IMR-90 (cell line): ENCODE measurements at regions not wholly inside any gene's neighbourhood (a gene's known extent, or its start where the extent isn't known, plus 50 kb on each side); places are given as distances from the start of the nearest gene placed in this dataset.
"Not testable (repeated sequence)": the region's sequence is repeated elsewhere in the genome, so short reads cannot be mapped to it uniquely, and the experiment has no call there.

Source experiments
- BHLHE40 ChIP-seq: fragments of 150-350 bp; IDR thresholded peaks from 2 replicates; pipeline ENCODE4 v1.6.1; 2016; ENCODE audit warnings: mild to moderate bottlenecking, low read depth, low read length
- CHD1 ChIP-seq: IDR thresholded peaks from 2 replicates; pipeline ENCODE4 v1.6.1; 2012; ENCODE audit warnings: low read depth, low read length, improper control_type of control experiment
- MAFK ChIP-seq: IDR thresholded peaks from 2 replicates; pipeline ENCODE4 v1.6.1; 2012; ENCODE audit warnings: low read depth, low read length, improper control_type of control experiment
- MAZ ChIP-seq: IDR thresholded peaks from 2 replicates; pipeline ENCODE4 v1.6.1; 2012; ENCODE audit warnings: low read depth, mild to moderate bottlenecking, low read length, improper control_type of control experiment, moderate library complexity, borderline replicate concordance
- MXI1 ChIP-seq: IDR thresholded peaks from 2 replicates; pipeline ENCODE4 v1.6.1; 2012; ENCODE audit warnings: low read depth, mild to moderate bottlenecking, low read length, moderate library complexity, borderline replicate concordance
- POLR2A ChIP-seq: IDR thresholded peaks from 2 replicates; pipeline ENCODE4 v1.6.1; 2012; ENCODE audit warnings: mild to moderate bottlenecking, low read depth, low read length
- RCOR1 ChIP-seq: IDR thresholded peaks from 2 replicates; pipeline ENCODE4 v1.6.1; 2012; ENCODE audit warnings: mild to moderate bottlenecking, low read length, improper control_type of control experiment; ENCODE audit not compliant: insufficient replicate concordance
- RFX5 ChIP-seq: IDR thresholded peaks from 2 replicates; pipeline ENCODE4 v1.8.0; 2012; ENCODE audit warnings: low read depth, mild to moderate bottlenecking, low read length, moderate library complexity
- SMC3 ChIP-seq: fragments of 150-350 bp; IDR thresholded peaks from 2 replicates; pipeline ENCODE4 v1.6.1; 2016; ENCODE audit warnings: low read depth, mild to moderate bottlenecking, antibody characterized with exemption, low read length, moderate library complexity
- TF ChIP-seq, protein P1 (sequence below): conservative IDR thresholded peaks from 2 replicates; pipeline ENCODE4 v1.5.1; 2012; ENCODE audit warnings: mild to moderate bottlenecking, low read depth, low read length, improper control_type of control experiment
- TF ChIP-seq, protein P2 (sequence below): fragments of 150-350 bp; IDR thresholded peaks from 2 replicates; pipeline ENCODE4 v1.6.1; 2017; ENCODE audit warnings: mild to moderate bottlenecking, antibody characterized with exemption, low read length, low read depth
- TF ChIP-seq, protein P3 (sequence below): fragments of 150-350 bp; IDR thresholded peaks from 2 replicates; pipeline ENCODE4 v1.6.1; 2016; ENCODE audit warnings: low read depth, mild to moderate bottlenecking, low read length, moderate library complexity, borderline replicate concordance

DNA sequence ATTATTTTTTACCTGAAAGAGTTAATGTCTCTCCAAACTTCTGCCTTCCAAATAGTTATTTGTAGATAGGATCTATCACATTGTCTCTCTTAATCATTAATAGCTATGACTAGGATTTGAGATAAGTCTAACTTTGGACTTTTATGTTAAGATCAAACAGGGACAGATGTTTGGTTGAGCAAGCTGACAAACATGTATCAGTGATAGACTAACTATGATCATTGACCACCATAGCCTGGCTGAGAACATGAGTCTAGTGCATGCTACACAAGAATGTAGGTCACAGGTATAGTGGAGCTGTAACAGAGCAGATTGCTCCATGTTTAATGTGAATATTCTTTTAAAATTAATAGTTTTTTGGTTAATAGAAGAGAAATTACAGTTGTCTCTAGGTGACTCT lies 52.0 kb downstream of the SYT15B start:
- TF ChIP-seq, protein P1, sequence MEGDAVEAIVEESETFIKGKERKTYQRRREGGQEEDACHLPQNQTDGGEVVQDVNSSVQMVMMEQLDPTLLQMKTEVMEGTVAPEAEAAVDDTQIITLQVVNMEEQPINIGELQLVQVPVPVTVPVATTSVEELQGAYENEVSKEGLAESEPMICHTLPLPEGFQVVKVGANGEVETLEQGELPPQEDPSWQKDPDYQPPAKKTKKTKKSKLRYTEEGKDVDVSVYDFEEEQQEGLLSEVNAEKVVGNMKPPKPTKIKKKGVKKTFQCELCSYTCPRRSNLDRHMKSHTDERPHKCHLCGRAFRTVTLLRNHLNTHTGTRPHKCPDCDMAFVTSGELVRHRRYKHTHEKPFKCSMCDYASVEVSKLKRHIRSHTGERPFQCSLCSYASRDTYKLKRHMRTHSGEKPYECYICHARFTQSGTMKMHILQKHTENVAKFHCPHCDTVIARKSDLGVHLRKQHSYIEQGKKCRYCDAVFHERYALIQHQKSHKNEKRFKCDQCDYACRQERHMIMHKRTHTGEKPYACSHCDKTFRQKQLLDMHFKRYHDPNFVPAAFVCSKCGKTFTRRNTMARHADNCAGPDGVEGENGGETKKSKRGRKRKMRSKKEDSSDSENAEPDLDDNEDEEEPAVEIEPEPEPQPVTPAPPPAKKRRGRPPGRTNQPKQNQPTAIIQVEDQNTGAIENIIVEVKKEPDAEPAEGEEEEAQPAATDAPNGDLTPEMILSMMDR, result not testable (repeated sequence)
- TF ChIP-seq MAFK, MAZ, RCOR1, BHLHE40, POLR2A, SMC3, RFX5, CHD1, MXI1: not testable (repeated sequence)
- TF ChIP-seq, protein P2, sequence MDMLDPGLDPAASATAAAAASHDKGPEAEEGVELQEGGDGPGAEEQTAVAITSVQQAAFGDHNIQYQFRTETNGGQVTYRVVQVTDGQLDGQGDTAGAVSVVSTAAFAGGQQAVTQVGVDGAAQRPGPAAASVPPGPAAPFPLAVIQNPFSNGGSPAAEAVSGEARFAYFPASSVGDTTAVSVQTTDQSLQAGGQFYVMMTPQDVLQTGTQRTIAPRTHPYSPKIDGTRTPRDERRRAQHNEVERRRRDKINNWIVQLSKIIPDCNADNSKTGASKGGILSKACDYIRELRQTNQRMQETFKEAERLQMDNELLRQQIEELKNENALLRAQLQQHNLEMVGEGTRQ, result not testable (repeated sequence)
- TF ChIP-seq, protein P3, sequence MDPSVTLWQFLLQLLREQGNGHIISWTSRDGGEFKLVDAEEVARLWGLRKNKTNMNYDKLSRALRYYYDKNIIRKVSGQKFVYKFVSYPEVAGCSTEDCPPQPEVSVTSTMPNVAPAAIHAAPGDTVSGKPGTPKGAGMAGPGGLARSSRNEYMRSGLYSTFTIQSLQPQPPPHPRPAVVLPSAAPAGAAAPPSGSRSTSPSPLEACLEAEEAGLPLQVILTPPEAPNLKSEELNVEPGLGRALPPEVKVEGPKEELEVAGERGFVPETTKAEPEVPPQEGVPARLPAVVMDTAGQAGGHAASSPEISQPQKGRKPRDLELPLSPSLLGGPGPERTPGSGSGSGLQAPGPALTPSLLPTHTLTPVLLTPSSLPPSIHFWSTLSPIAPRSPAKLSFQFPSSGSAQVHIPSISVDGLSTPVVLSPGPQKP, result not testable (repeated sequence)
